Transverse colon (tissue), 4 donors: ENCODE measurements at regions not wholly inside any gene's neighbourhood (a gene's known extent, or its start where the extent isn't known, plus 50 kb on each side); places are given as distances from the start of the nearest gene placed in this dataset.

Source experiments
- DNase-seq: peaks from one replicate; pipeline ENCODE4 v3.0.0-alpha.2; 2019
- H3K27ac ChIP-seq, 4 donors: fragments of 200-600 bp; sonication (generic); 2 replicates each; pipeline ENCODE4 v1.5.1; 2016 to 2018; ENCODE audit warnings: inconsistent platforms in 4 of 4
- H3K27me3 ChIP-seq: fragments of 200-600 bp; sonication (generic); 2 replicates; pipeline ENCODE4 v1.5.1; 2017; ENCODE audit warnings: inconsistent platforms
- H3K36me3 ChIP-seq, 4 donors: fragments of 200-600 bp; sonication (generic); 2 replicates each; pipeline ENCODE4 v1.5.1; 2017 to 2019; ENCODE audit warnings: inconsistent platforms in 4 of 4
- H3K4me1 ChIP-seq, 4 donors: fragments of 200-600 bp; sonication (generic); 2 replicates each; pipeline ENCODE4 v1.5.1; 2017 to 2020; ENCODE audit warnings: inconsistent platforms in 4 of 4
- H3K4me3 ChIP-seq, 4 donors: fragments of 200-600 bp; sonication (generic); 1 replicate in 1 of 4; 2 replicates in 3 of 4; pipeline versions ENCODE4 v1.5.1 to v1.6.1; 2017 to 2019; ENCODE audit warnings: inconsistent platforms in 4 of 4
- H3K9me3 ChIP-seq, 2 donors: fragments of 200-600 bp; sonication (generic); 2 replicates each; pipeline ENCODE4 v1.5.1; 2017 to 2019; ENCODE audit warnings: inconsistent platforms in 2 of 2
- EP300 ChIP-seq: sonication (generic); formaldehyde crosslinking; IDR thresholded peaks from one replicate; pipeline ENCODE4 v1.6.1; 2017; ENCODE audit warnings: antibody characterized with exemption, low read depth
- POLR2A ChIP-seq: fragments of 450-650 bp; IDR thresholded peaks from one replicate; pipeline ENCODE4 v1.6.1; 2016; ENCODE audit warnings: antibody characterized with exemption, mild to moderate bottlenecking, moderate library complexity
- POLR2AphosphoS5 ChIP-seq, 3 donors: sonication (generic); formaldehyde crosslinking; IDR thresholded peaks; one replicate each; pipeline ENCODE4 v1.6.1; 2016; ENCODE audit warnings: antibody characterized with exemption in 3 of 3
- WGBS, 2 donors: methylation state at CpG; one replicate each; pipeline ENCODE4 v1.1.5; 2018; ENCODE audit warnings: low coverage in 1 of 2; 5-methylcytosine and 5-hydroxymethylcytosine counted together
- in situ Hi-C, 4 donors: fragments of 200-750 bp; cut with MboI; loops; one replicate each; pipeline versions ENCODE4 v1.15.0 to v1.15.1; 2017; ENCODE audit warnings: low sequenced_read_pairs in 3 of 4, low pct_ligation_motif_present in 1 of 4, low pct_unique_long_range_greater_than_20kb in 1 of 4
- intact Hi-C: fragments of 100-400 bp; cut with DNase I; formaldehyde crosslinking; loops from one replicate; pipeline ENCODE4 v1.15.1; 2023; ENCODE audit warnings: low total_unique reads
- TF ChIP-seq, protein P1 (sequence below), 5 experiments: fragments of 200-600 bp in 3 of 5; fragments of 450-650 bp in 2 of 5; sonication (generic) in 3 of 5; IDR thresholded peaks; 1 replicate in 2 of 5; 2 replicates in 3 of 5; pipeline ENCODE4 v1.5.1; 2016 to 2017; ENCODE audit warnings: antibody characterized with exemption in 5 of 5, inconsistent platforms in 3 of 5, mild to moderate bottlenecking in 2 of 5, moderate library complexity in 1 of 5

DNA sequence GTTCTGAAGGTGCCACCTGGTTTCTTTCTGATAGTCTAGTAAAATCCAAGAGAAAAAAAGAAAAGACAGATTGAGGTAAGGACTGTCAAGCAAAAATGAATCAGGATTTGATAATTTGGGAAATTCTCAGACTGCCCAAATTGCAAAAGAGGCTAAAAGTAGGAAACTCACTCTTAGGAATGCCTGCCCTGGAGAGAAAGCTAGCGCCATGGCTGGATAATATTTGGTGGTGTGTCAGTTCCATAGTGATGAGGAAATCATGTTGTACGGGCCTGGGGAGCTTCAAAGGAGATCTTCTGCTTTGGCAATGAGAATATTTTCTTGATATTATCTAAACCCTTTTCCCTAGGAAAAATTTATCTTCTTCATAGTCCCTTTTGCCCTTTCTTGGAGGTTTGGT lies 1008.1 kb upstream of the SLC10A2 start:
- H3K9me3 ChIP-seq: no peaks in the 10 kb centered on the region
- H3K27me3 ChIP-seq: no peaks in the 10 kb centered on the region
- in situ Hi-C loops: no loop called here
- TF ChIP-seq POLR2AphosphoS5 (IDR thresholded peaks at IDR 0.05): no peak
- TF ChIP-seq, protein P1, sequence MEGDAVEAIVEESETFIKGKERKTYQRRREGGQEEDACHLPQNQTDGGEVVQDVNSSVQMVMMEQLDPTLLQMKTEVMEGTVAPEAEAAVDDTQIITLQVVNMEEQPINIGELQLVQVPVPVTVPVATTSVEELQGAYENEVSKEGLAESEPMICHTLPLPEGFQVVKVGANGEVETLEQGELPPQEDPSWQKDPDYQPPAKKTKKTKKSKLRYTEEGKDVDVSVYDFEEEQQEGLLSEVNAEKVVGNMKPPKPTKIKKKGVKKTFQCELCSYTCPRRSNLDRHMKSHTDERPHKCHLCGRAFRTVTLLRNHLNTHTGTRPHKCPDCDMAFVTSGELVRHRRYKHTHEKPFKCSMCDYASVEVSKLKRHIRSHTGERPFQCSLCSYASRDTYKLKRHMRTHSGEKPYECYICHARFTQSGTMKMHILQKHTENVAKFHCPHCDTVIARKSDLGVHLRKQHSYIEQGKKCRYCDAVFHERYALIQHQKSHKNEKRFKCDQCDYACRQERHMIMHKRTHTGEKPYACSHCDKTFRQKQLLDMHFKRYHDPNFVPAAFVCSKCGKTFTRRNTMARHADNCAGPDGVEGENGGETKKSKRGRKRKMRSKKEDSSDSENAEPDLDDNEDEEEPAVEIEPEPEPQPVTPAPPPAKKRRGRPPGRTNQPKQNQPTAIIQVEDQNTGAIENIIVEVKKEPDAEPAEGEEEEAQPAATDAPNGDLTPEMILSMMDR (IDR thresholded peaks at IDR 0.05): no peak
- no peak for TF ChIP-seq POLR2A
- TF ChIP-seq EP300: no peak
- DNase-seq: no peak
- no peaks in the 10 kb centered on the region for H3K36me3 ChIP-seq
- intact Hi-C loops: no loop called here
- WGBS, 2 donors: 78 to 85% methylated on average over 2 of the region's 2 CpGs
- H3K4me3 ChIP-seq: no peak overlapping the region
- H3K4me1 ChIP-seq: no peaks in the 10 kb centered on the region
- no peak overlapping the region for H3K27ac ChIP-seq

DNA sequence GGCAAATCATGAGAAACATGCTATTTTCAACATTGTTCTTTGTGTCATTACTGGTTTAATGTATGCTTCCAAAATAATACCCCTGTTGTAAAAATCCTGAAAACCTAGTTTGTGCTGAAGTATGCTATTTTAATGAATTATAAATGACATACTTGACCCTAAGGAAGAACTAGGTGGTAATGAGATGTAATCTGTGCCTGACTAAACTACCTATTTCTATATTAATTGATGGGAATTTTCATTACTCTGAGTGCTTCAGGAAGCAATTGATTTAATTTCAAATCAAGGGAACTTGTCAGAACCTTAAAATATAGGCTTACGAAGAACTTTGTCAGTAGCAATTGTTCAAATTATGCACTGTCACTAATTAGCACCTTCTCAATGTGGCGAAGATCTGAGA lies 1005.6 kb upstream of the SLC10A2 start:
- Histone ChIP-seq H3K4me3 (no peak overlapping the region), H3K4me1 (no peaks in the 10 kb centered on the region), H3K27me3 (no peaks in the 10 kb centered on the region), H3K36me3 (no peaks in the 10 kb centered on the region), H3K27ac (no peak overlapping the region), H3K9me3 (no peaks in the 10 kb centered on the region)
- in situ Hi-C loops (no loop called here), intact Hi-C loops (no loop called here)
- TF ChIP-seq EP300 (no peak), POLR2A (no peak), POLR2AphosphoS5 (IDR thresholded peaks at IDR 0.05) (no peak)
- TF ChIP-seq, protein P1 (IDR thresholded peaks at IDR 0.05): no peak
- 91 to 95% methylated on average over 2 of the region's 2 CpGs for WGBS, 2 donors
- no peak for DNase-seq

GRCh38 chr13:104065328-104065727 lies 999.1 kb upstream of the SLC10A2 start:
- 73 to 76% methylated on average over 2 of the region's 2 CpGs for WGBS, 2 donors
- in situ Hi-C loops: no loop called here
- intact Hi-C loops: no loop called here
- TF ChIP-seq POLR2A (no peak), POLR2AphosphoS5 (IDR thresholded peaks at IDR 0.05) (no peak), EP300 (no peak)
- TF ChIP-seq, protein P1 (IDR thresholded peaks at IDR 0.05): no peak
- H3K4me1 ChIP-seq: no peaks in the 10 kb centered on the region
- no peak overlapping the region for H3K4me3 ChIP-seq
- no peaks in the 10 kb centered on the region for H3K27me3 ChIP-seq
- no peaks in the 10 kb centered on the region for H3K9me3 ChIP-seq
- no peak overlapping the region for H3K27ac ChIP-seq
- no peaks in the 10 kb centered on the region for H3K36me3 ChIP-seq
- no peak for DNase-seq

DNA sequence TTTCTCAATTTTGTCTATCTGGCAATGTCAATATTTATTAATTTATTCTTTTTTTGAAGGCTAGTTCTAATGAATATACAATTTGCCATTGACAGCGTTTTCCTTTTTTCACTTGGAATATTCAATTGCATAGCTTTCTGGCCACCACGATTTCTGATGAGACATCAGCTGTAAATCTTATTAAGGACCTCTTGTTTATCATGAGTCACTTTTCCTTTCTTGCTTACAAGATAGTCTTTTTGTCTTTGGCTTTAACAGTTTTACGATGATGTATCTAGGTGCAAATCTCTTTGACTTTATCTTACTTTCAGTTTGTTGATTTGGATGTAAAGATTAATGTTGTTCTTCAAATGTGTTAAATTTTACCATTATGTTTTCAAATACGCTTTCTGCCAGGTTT lies 991.6 kb upstream of the SLC10A2 start:
- H3K27me3 ChIP-seq: no peaks in the 10 kb centered on the region
- no peak for DNase-seq
- no peaks in the 10 kb centered on the region for H3K9me3 ChIP-seq
- no peak overlapping the region for H3K4me3 ChIP-seq
- TF ChIP-seq POLR2A (no peak), POLR2AphosphoS5 (IDR thresholded peaks at IDR 0.05) (no peak), EP300 (no peak)
- TF ChIP-seq, protein P1 (IDR thresholded peaks at IDR 0.05): no peak
- no peak overlapping the region for H3K27ac ChIP-seq
- no peaks in the 10 kb centered on the region for H3K4me1 ChIP-seq
- in situ Hi-C loops (no loop called here), intact Hi-C loops (no loop called here)
- WGBS, 2 donors: 53 to 58% methylated on average over 4 of the region's 4 CpGs
- H3K36me3 ChIP-seq: no peaks in the 10 kb centered on the region
